ENCODE measurements at regions not wholly inside any gene's neighbourhood (a gene's known extent, or its start where the extent isn't known, plus 50 kb on each side); places are given as distances from the start of the nearest gene placed in this dataset.

GRCh38 chr1:39141925-39142324 lies 62.6 kb upstream of the MACF1 start:
- DNase-seq = no peak

- DNase-seq = peak; percentile 100
These were observed 62.0 kb upstream of the MACF1 start for GRCh38 chr1:39142401-39143060.

- no peak for DNase-seq
These were observed 59.6 kb upstream of the MACF1 start for GRCh38 chr1:39144924-39145323.

- no peak for DNase-seq
These were observed 59.0 kb upstream of the MACF1 start for GRCh38 chr1:39145331-39145965.

- DNase-seq = no peak
These were observed 57.8 kb upstream of the MACF1 start for GRCh38 chr1:39146681-39147080.

- DNase-seq = no peak
These were observed 57.1 kb upstream of the MACF1 start for GRCh38 chr1:39147099-39148025.

GRCh38 chr1:39148942-39149341 lies 55.6 kb upstream of the MACF1 start:
- no peak for DNase-seq

- no peak for DNase-seq
These were observed 55.0 kb upstream of the MACF1 start for GRCh38 chr1:39149509-39149908.

- no peak for DNase-seq
These were observed 53.7 kb upstream of the MACF1 start for GRCh38 chr1:39150779-39151178.

GRCh38 chr1:39151267-39151666 lies 53.2 kb upstream of the MACF1 start:
- DNase-seq = no peak

- no peak for DNase-seq
These were observed 51.6 kb upstream of the MACF1 start for GRCh38 chr1:39152923-39153322.

- DNase-seq = peak; percentile 94
These were observed 50.8 kb upstream of the MACF1 start for GRCh38 chr1:39153684-39154083.

- peak; percentile 99 for DNase-seq
These were observed 49.7 kb upstream of the MACF1 start for GRCh38 chr1:39154553-39155421.

All from NCI-H2107 (cell line).